ENCODE measurements at regions not wholly inside any gene's neighbourhood (a gene's known extent, or its start where the extent isn't known, plus 50 kb on each side); places are given as distances from the start of the nearest gene placed in this dataset.

DNA sequence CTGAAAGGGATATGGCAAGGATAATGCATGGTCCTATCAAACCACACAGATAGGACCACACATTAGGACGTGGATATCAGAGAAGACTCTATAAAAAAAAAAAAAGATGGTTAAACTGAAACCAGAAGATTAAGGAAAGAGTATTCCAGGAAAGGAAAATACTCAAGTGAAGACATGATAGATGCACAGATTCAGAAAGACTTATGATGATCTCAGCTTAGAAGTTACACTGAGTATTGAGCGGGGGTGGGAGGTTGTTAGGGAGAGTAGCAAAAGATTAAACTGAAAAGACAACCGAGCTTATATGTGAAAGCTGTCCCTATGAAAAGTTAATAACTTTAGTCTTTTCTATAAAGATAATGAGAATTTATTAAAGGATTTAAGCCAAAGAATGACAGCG lies 211.0 kb upstream of the EMCN start:
- TF ChIP-seq, protein P1, sequence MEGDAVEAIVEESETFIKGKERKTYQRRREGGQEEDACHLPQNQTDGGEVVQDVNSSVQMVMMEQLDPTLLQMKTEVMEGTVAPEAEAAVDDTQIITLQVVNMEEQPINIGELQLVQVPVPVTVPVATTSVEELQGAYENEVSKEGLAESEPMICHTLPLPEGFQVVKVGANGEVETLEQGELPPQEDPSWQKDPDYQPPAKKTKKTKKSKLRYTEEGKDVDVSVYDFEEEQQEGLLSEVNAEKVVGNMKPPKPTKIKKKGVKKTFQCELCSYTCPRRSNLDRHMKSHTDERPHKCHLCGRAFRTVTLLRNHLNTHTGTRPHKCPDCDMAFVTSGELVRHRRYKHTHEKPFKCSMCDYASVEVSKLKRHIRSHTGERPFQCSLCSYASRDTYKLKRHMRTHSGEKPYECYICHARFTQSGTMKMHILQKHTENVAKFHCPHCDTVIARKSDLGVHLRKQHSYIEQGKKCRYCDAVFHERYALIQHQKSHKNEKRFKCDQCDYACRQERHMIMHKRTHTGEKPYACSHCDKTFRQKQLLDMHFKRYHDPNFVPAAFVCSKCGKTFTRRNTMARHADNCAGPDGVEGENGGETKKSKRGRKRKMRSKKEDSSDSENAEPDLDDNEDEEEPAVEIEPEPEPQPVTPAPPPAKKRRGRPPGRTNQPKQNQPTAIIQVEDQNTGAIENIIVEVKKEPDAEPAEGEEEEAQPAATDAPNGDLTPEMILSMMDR (conservative IDR thresholded peaks at IDR 0.05), result no peak
- DNase-seq (ENCODE audit: extremely low spot score, unreplicated experiment), result no peak
- Mint-ChIP-seq H3K4me3 (no peak overlapping the region), H3K27me3 (no peaks in the 10 kb centered on the region), H3K27ac (no peak overlapping the region), H3K4me1 (ENCODE audit: unreplicated experiment) (no peaks in the 10 kb centered on the region), H3K9me3 (no peaks in the 10 kb centered on the region), H3K36me3 (no peaks in the 10 kb centered on the region)

GRCh38 chr4:100722866-100723459 lies 205.1 kb upstream of the EMCN start:
- peaks cover 11% of the 10 kb centered on the region for H3K9me3 Mint-ChIP-seq
- no peaks in the 10 kb centered on the region for H3K27me3 Mint-ChIP-seq
- no peaks in the 10 kb centered on the region for H3K36me3 Mint-ChIP-seq
- TF ChIP-seq, protein P1 (conservative IDR thresholded peaks at IDR 0.05), result no peak
- H3K27ac Mint-ChIP-seq, result no peak overlapping the region
- DNase-seq (ENCODE audit: extremely low spot score, unreplicated experiment), result no peak
- no peak overlapping the region for H3K4me3 Mint-ChIP-seq
- H3K4me1 Mint-ChIP-seq (ENCODE audit: unreplicated experiment), result no peaks in the 10 kb centered on the region

DNA sequence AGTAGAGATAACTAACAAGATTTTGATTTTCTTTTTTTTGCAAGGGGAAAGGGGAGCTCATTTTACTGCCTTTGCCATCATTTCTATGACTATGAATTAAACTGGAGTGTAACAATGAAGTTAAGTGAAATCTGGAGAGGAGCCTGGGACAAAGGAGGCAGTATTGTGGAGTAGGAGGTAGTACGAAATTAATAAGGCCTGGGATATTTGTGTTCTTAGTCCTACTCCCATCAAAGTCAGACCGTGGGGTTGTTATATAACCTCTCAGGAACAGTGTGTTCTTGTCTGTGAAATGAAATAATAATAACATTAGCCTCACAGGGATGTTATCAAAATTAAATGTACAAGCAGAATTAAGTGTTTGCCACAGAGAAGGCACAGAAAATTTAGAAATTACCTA lies 204.3 kb upstream of the EMCN start:
- H3K4me1 Mint-ChIP-seq (ENCODE audit: unreplicated experiment), result no peaks in the 10 kb centered on the region
- H3K27me3 Mint-ChIP-seq, result no peaks in the 10 kb centered on the region
- no peak overlapping the region for H3K27ac Mint-ChIP-seq
- H3K9me3 Mint-ChIP-seq, result peaks cover 11% of the 10 kb centered on the region
- DNase-seq (ENCODE audit: extremely low spot score, unreplicated experiment), result no peak
- TF ChIP-seq, protein P1 (conservative IDR thresholded peaks at IDR 0.05), result no peak
- H3K36me3 Mint-ChIP-seq, result no peaks in the 10 kb centered on the region
- H3K4me3 Mint-ChIP-seq, result no peak overlapping the region

DNA sequence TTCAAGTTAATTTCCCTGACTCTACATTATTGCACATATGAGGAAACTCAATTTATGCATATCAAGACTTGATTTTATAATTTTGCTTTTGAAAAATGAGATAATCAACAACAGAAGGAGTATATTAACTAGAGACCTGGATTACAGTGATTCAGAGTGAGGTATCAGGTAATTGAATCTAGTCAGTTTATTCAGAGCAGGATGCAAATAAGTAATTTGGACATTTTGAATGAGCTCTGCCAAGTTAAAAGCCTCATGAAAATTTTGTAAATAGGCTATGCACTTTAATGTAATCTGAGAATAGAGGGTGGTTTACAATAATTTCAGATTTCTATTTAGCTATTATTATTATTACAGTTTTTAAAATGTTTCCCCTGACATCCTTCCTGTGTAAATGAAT lies 203.7 kb upstream of the EMCN start:
- H3K4me1 Mint-ChIP-seq (ENCODE audit: unreplicated experiment), result no peaks in the 10 kb centered on the region
- TF ChIP-seq, protein P1 (conservative IDR thresholded peaks at IDR 0.05), result no peak
- DNase-seq (ENCODE audit: extremely low spot score, unreplicated experiment), result no peak
- H3K36me3 Mint-ChIP-seq, result no peaks in the 10 kb centered on the region
- H3K4me3 Mint-ChIP-seq, result no peak overlapping the region
- H3K9me3 Mint-ChIP-seq, result peaks cover 16% of the 10 kb centered on the region
- no peaks in the 10 kb centered on the region for H3K27me3 Mint-ChIP-seq
- no peak overlapping the region for H3K27ac Mint-ChIP-seq

DNA sequence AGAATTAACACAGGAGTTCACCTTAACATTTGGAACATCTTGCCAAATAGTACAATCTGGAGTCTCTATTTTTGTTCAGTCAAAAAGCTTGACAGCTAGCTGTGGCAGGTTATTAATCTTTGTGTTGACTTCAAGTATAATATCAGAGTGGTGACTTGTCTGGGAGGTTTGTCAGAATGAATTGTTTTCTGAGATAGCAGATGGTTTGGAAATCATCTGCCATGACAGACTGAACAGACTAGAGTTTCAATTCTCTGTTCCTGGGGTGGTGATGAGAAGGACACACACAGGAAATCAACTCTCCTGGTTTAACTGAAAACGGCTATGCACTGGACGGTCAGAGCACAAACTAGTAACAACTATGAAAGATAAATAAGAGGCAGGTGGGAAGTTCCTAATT lies 203.3 kb upstream of the EMCN start:
- peaks cover 18% of the 10 kb centered on the region for H3K9me3 Mint-ChIP-seq
- no peaks in the 10 kb centered on the region for H3K4me1 Mint-ChIP-seq (ENCODE audit: unreplicated experiment)
- H3K36me3 Mint-ChIP-seq, result no peaks in the 10 kb centered on the region
- no peak for DNase-seq (ENCODE audit: extremely low spot score, unreplicated experiment)
- H3K4me3 Mint-ChIP-seq, result no peak overlapping the region
- H3K27ac Mint-ChIP-seq, result no peak overlapping the region
- TF ChIP-seq, protein P1 (conservative IDR thresholded peaks at IDR 0.05), result no peak
- H3K27me3 Mint-ChIP-seq, result no peaks in the 10 kb centered on the region

GRCh38 chr4:100716416-100716815 lies 198.6 kb upstream of the EMCN start:
- H3K27me3 Mint-ChIP-seq, result no peaks in the 10 kb centered on the region
- H3K9me3 Mint-ChIP-seq, result peaks cover 12% of the 10 kb centered on the region
- no peak overlapping the region for H3K4me3 Mint-ChIP-seq
- H3K36me3 Mint-ChIP-seq, result no peaks in the 10 kb centered on the region
- no peak overlapping the region for H3K27ac Mint-ChIP-seq
- H3K4me1 Mint-ChIP-seq (ENCODE audit: unreplicated experiment), result no peaks in the 10 kb centered on the region
- TF ChIP-seq, protein P1 (conservative IDR thresholded peaks at IDR 0.05), result no peak
- no peak for DNase-seq (ENCODE audit: extremely low spot score, unreplicated experiment)

All from type B pancreatic cell (in vitro differentiated cells).